ENCODE measurements at regions not wholly inside any gene's neighbourhood (a gene's known extent, or its start where the extent isn't known, plus 50 kb on each side); places are given as distances from the start of the nearest gene placed in this dataset.

DNA sequence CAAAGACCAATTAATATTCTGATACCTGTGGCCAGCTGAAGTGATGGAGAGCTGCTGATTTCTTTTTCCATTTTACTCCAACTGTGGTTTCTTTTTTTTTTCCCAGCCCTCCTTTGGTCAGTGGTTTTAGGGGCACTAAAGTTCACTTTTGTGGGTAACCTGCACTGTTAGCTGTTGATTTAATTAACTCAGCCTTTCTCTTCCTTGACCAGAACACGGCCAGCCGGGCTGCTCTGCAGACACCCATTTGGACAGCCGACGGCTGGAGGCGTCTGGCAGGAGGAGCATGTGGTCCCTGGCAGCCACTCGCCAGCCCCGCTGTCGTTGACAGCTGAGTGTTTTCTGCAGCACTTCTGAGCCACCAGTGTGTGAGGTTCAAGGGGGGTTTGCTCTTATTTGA is 136.2 kb upstream of the RUNX3 start:
- TF ChIP-seq, protein P1, sequence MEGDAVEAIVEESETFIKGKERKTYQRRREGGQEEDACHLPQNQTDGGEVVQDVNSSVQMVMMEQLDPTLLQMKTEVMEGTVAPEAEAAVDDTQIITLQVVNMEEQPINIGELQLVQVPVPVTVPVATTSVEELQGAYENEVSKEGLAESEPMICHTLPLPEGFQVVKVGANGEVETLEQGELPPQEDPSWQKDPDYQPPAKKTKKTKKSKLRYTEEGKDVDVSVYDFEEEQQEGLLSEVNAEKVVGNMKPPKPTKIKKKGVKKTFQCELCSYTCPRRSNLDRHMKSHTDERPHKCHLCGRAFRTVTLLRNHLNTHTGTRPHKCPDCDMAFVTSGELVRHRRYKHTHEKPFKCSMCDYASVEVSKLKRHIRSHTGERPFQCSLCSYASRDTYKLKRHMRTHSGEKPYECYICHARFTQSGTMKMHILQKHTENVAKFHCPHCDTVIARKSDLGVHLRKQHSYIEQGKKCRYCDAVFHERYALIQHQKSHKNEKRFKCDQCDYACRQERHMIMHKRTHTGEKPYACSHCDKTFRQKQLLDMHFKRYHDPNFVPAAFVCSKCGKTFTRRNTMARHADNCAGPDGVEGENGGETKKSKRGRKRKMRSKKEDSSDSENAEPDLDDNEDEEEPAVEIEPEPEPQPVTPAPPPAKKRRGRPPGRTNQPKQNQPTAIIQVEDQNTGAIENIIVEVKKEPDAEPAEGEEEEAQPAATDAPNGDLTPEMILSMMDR (IDR thresholded peaks at IDR 0.05; ENCODE audit: low read depth, low read length, missing control alignments) = no peak
- peak; percentile 68 for DNase-seq (ENCODE audit: low read depth)
- in situ Hi-C loops (cut with HindIII; ENCODE audit: low sequenced_read_pairs) = no loop called here
- H3K4me3 ChIP-seq (ENCODE audit: low read depth, low read length) = no peak overlapping the region

GRCh38 chr1:25065795-25066238 is 135.7 kb upstream of the RUNX3 start:
- in situ Hi-C loops (cut with HindIII; ENCODE audit: low sequenced_read_pairs) = no loop called here
- DNase-seq (ENCODE audit: low read depth) = peak; percentile 68
- TF ChIP-seq, protein P1 (IDR thresholded peaks at IDR 0.05; ENCODE audit: low read depth, low read length, missing control alignments) = no peak

DNA sequence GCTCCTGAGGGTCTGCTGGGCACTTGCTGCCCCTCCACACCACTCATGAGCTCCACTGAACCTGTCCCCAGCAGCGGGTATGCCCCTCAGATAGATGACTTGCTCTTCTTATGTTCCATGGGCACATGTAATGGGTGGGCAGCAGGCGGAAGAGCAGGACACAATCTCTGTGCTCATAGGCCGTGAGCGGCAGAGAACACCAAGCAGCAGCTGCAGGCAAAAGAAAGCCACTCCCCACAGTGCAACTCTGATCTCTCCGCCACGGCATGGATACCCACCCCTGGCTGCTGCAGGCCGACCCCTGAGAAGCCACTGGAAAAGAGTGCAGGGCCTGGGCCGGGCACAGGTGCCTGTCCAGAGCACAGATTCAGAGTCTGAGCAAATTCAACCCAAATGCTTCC is 135.2 kb upstream of the RUNX3 start:
- DNase-seq (ENCODE audit: low read depth) = no peak
- TF ChIP-seq, protein P1 (IDR thresholded peaks at IDR 0.05; ENCODE audit: low read depth, low read length, missing control alignments) = no peak
- in situ Hi-C loops (cut with HindIII; ENCODE audit: low sequenced_read_pairs) = no loop called here
- H3K4me3 ChIP-seq (ENCODE audit: low read depth, low read length) = no peak overlapping the region

More at GRCh38 chr1:25065795-25066238, 135.7 kb upstream of the RUNX3 start:
- no peak overlapping the region for H3K4me3 ChIP-seq (ENCODE audit: low read depth, low read length)

- DNase-seq (ENCODE audit: low read depth) = no peak
- in situ Hi-C loops (cut with HindIII; ENCODE audit: low sequenced_read_pairs) = no loop called here
- H3K4me3 ChIP-seq (ENCODE audit: low read depth, low read length) = no peak overlapping the region
- TF ChIP-seq, protein P1 (IDR thresholded peaks at IDR 0.05; ENCODE audit: low read depth, low read length, missing control alignments) = no peak
Observed at GRCh38 chr1:25064465-25065240, 134.6 kb upstream of the RUNX3 start.

GRCh38 chr1:25063591-25064416 is 133.7 kb upstream of the RUNX3 start:
- no peak for DNase-seq (ENCODE audit: low read depth)
- TF ChIP-seq, protein P1 (IDR thresholded peaks at IDR 0.05; ENCODE audit: low read depth, low read length, missing control alignments) = no peak
- no peak overlapping the region for H3K4me3 ChIP-seq (ENCODE audit: low read depth, low read length)
- in situ Hi-C loops (cut with HindIII; ENCODE audit: low sequenced_read_pairs) = no loop called here

DNA sequence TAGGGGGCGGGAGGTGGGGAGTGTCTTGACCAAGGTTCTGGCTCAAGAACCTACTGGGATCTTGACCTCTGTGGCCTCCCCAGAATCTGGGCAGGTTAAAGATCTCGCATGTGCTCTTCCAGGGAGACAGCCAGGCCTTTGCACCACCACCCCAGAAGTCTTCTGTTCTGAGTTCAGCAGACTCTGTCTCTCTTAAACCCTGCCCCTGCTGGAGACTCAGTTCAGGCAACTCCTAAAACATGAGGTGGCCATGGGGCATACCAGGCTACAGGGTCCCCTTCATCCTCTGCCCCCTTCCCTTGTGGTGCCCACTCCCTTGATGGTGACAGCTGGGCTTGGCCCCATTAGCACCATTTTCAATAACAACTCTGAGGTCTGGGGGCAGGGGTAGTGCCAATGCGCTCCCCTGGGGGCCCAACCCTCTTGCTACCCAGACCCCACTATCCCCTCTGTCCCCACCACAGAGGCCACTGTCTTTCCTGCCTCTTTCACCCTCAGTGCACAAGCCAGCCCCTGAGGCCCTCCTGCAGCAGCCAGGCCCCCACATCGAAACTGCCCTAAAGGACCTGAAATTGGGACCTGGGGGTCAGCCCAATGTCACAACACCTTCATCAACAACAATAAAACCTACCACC is 132.7 kb upstream of the RUNX3 start:
- no peak overlapping the region for H3K4me3 ChIP-seq (ENCODE audit: low read depth, low read length)
- TF ChIP-seq, protein P1 (IDR thresholded peaks at IDR 0.05; ENCODE audit: low read depth, low read length, missing control alignments) = no peak
- DNase-seq (ENCODE audit: low read depth) = no peak
- in situ Hi-C loops (cut with HindIII; ENCODE audit: low sequenced_read_pairs) = no loop called here
